Choroid plexus epithelial cell (primary cell): ENCODE measurements at regions not wholly inside any gene's neighbourhood (a gene's known extent, or its start where the extent isn't known, plus 50 kb on each side); places are given as distances from the start of the nearest gene placed in this dataset.

Source experiments
- DNase-seq: peaks from one replicate; pipeline ENCODE4 v3.0.0-alpha.2; 2010; ENCODE audit warnings: low read depth
- H3K4me3 ChIP-seq: 2 replicates; pipeline ENCODE4 v1.5.1; 2011; ENCODE audit warnings: low read depth, mild to moderate bottlenecking, control low read depth, low read length, moderate library complexity
- TF ChIP-seq, protein P1 (sequence below): conservative IDR thresholded peaks from 2 replicates; pipeline ENCODE4 v1.5.1; 2011; ENCODE audit warnings: low read depth, mild to moderate bottlenecking, control low read depth, inconsistent platforms, low read length, moderate library complexity

DNA sequence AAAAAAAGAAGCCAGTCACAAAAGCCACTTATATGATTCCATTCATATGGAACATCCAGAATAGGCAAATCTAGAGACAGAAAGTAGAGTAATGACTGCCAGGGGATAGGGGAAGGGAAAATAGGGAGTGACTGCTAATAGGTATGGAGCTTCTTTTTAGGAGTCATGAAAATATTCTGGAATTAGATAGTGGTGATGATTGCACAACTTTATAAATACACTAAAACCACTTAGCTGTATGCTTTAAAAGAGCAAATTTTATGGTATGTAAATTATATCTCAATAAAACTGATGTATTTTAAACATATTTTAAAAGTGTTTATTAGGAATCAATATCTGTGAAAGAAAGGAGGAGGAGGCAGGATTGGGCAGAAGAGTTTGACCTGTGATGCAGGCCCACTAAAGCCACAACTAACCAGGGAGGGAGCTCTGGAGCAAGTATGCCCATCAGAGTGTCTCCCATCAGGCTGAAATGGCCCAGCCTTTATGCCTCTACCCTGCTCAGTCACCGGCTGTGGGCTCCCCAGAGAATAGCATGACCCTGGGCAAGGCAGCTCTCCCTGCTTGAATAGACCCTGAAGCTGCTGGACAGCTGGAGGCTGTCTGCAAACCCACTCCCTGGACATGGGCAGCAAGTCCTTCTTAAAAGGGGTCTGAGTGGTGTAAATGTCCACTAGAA, 96.0 kb upstream of the SLC44A1 start:
- no peak overlapping the region for H3K4me3 ChIP-seq
- TF ChIP-seq, protein P1, sequence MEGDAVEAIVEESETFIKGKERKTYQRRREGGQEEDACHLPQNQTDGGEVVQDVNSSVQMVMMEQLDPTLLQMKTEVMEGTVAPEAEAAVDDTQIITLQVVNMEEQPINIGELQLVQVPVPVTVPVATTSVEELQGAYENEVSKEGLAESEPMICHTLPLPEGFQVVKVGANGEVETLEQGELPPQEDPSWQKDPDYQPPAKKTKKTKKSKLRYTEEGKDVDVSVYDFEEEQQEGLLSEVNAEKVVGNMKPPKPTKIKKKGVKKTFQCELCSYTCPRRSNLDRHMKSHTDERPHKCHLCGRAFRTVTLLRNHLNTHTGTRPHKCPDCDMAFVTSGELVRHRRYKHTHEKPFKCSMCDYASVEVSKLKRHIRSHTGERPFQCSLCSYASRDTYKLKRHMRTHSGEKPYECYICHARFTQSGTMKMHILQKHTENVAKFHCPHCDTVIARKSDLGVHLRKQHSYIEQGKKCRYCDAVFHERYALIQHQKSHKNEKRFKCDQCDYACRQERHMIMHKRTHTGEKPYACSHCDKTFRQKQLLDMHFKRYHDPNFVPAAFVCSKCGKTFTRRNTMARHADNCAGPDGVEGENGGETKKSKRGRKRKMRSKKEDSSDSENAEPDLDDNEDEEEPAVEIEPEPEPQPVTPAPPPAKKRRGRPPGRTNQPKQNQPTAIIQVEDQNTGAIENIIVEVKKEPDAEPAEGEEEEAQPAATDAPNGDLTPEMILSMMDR, result peak; percentile 27
- no peak for DNase-seq

DNA sequence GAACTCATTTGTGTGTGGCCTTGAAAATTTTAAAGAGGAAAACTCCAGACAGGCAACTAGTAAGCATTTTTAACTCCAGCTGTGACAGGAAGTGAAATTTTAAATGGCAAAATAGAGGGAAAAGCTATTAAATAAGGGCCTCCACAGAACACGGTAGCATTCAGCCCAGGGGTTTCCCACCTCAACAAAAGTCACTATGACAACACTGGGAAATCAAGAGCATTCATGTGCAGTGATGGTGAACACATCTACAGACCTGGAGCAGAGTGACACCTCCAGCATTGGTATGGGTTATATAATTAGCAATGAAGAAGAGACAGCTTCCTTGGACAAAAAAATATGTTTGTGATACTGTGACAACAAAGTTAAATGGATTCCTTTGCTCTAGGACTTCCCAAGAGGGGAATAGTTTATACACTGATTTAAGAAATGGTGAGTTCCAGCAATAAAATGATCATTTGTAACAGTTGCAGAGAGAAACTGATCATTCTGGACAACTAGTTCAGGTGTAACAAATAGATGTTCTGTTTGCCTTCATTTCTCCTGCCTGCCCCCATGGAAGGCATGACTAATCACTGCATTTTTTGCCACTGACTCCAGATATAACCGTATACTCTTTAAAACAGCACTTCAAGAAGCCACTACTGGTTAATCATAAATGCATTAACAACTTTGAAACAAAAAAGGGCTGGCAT, 93.3 kb upstream of the SLC44A1 start:
- TF ChIP-seq, protein P1, result no peak
- no peak overlapping the region for H3K4me3 ChIP-seq
- peak; percentile 61 for DNase-seq

DNA sequence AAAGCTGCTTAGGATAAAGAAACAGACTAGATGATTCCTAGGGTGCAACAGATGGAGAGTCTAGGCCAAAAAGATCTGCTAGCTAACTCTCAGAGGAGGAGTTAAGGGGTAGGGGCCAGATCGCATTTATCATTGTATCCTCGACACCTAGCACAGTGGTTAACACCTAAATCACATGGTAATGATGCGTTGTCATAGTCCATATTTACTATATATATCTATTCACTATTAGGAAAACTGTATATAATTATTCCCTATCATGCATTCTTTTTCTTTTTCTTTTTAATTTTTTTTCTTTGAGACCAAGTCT, 92.8 kb upstream of the SLC44A1 start:
- no peak for DNase-seq
- TF ChIP-seq, protein P1, result no peak
- H3K4me3 ChIP-seq, result no peak overlapping the region

DNA sequence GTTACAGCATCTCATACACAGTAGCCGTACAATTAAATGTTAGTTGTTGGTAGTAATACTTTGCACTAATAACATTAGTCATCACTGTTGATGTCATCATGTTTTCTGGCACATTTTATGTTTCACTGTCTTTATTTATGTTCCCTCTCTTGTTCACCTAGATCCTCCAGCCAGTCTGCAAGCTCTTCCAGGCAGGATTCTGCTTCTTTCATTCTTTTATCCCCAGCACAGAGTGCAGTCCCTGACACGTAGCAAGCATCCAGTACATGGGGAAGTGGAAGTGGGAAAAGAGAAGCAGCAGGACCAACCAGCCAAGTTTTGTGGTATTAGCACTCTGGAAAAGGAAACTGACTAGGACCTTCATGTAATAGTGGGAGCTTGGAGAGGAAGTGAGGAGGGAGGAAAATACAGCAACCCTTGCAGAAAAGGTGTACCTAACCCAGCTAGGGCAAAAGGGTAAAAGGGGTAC, 89.7 kb upstream of the SLC44A1 start:
- DNase-seq, result peak; percentile 69
- TF ChIP-seq, protein P1, result no peak
- H3K4me3 ChIP-seq, result no peak overlapping the region

DNA sequence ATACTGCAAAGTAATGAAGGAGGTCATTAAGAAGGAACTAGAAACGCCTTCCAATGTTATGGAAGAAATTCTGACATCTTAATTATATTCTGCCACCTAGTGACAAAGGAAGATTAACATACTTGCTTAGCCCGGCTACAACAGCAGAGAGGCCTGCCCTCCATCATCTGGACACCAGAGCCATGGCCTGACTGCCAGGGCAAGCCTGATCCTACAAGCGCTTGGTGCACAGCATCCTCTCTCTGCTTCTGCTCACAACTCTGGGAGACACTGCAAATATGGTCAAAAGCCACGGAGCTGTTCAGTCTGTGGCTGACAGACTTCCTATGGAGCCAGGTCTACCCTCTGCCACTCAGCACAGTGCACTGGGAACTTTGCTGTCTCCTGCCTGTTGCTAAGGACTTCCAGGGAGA, 87.3 kb upstream of the SLC44A1 start:
- H3K4me3 ChIP-seq, result no peak overlapping the region
- DNase-seq, result peak; percentile 89
- TF ChIP-seq, protein P1, result peak; percentile 66

DNA sequence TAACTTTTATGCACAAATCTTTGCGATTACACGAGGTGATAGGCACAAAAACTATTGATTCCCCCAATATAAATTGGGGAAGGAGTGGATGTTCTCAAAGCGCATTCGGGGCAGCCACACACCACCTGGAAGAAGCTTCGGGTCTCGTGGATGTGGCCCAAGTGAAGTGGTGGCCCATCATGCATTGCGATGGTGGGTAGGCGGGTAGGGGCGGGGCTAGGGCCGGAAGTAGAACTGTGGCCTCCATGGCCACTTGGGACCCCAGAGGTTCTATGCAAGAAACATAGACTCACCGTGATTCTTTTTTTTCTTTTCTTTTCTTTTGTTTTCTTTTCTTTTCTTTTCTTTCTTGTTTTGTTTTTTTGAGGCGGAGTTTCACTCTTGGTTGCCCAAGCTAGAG, 86.4 kb upstream of the SLC44A1 start:
- H3K4me3 ChIP-seq, result no peak overlapping the region
- no peak for DNase-seq

More for the DNA sequence above, 86.4 kb upstream of the SLC44A1 start:
- TF ChIP-seq, protein P1, result no peak
